HG03175 (cell line): ENCODE measurements at regions not wholly inside any gene's neighbourhood (a gene's known extent, or its start where the extent isn't known, plus 50 kb on each side); places are given as distances from the start of the nearest gene placed in this dataset.
"Not testable (repeated sequence)": the region's sequence is repeated elsewhere in the genome, so short reads cannot be mapped to it uniquely, and the experiment has no call there.

ENCODE experiments used
- ATAC-seq: cut with Tn5 transposase; IDR thresholded peaks from one replicate; pipeline ENCODE4 v1.9.1; 2021; ENCODE audit warnings: mild to moderate bottlenecking, moderate library complexity; ENCODE audit not compliant: unreplicated experiment

GRCh38 chr2:65754219-65754618 is 321.8 kb upstream of the SPRED2 start:
- no peak for ATAC-seq

GRCh38 chr2:65751408-65751807 is 319.0 kb upstream of the SPRED2 start:
- no peak for ATAC-seq

GRCh38 chr2:65749545-65749944 is 317.1 kb upstream of the SPRED2 start:
- ATAC-seq: no peak

GRCh38 chr2:65747875-65748274 is 315.5 kb upstream of the SPRED2 start:
- ATAC-seq: not testable (repeated sequence)

GRCh38 chr2:65746931-65747675 is 314.7 kb upstream of the SPRED2 start:
- ATAC-seq: no peak

GRCh38 chr2:65744477-65745200 is 312.2 kb upstream of the SPRED2 start:
- no peak for ATAC-seq

GRCh38 chr2:65742977-65743376 is 310.6 kb upstream of the SPRED2 start:
- no peak for ATAC-seq

GRCh38 chr2:65739927-65740326 is 307.5 kb upstream of the SPRED2 start:
- ATAC-seq: no peak

GRCh38 chr2:65737452-65738011 is 305.1 kb upstream of the SPRED2 start:
- ATAC-seq: no peak

- ATAC-seq: no peak
Measured at GRCh38 chr2:65731476-65731875, 299.1 kb upstream of the SPRED2 start.

GRCh38 chr2:65730186-65730585 is 297.8 kb upstream of the SPRED2 start:
- ATAC-seq: no peak

GRCh38 chr2:65729246-65729645 is 296.8 kb upstream of the SPRED2 start:
- no peak for ATAC-seq

GRCh38 chr2:65728477-65729180 is 296.2 kb upstream of the SPRED2 start:
- ATAC-seq: no peak

GRCh38 chr2:65727816-65728215 is 295.4 kb upstream of the SPRED2 start:
- ATAC-seq: no peak

- ATAC-seq: no peak
Measured at GRCh38 chr2:65727381-65727780, 295.0 kb upstream of the SPRED2 start.

- no peak for ATAC-seq
Measured at GRCh38 chr2:65724752-65725151, 292.4 kb upstream of the SPRED2 start.

GRCh38 chr2:65724336-65724735 is 291.9 kb upstream of the SPRED2 start:
- no peak for ATAC-seq

- ATAC-seq: no peak
Measured at GRCh38 chr2:65722028-65722778, 289.8 kb upstream of the SPRED2 start.

- ATAC-seq: no peak
Measured at GRCh38 chr2:65716698-65717097, 284.3 kb upstream of the SPRED2 start.

GRCh38 chr2:65715323-65715722 is 282.9 kb upstream of the SPRED2 start:
- ATAC-seq: no peak

GRCh38 chr2:65714866-65715265 is 282.5 kb upstream of the SPRED2 start:
- ATAC-seq: no peak
